ENCODE measurements at regions not wholly inside any gene's neighbourhood (a gene's known extent, or its start where the extent isn't known, plus 50 kb on each side); places are given as distances from the start of the nearest gene placed in this dataset.

DNA sequence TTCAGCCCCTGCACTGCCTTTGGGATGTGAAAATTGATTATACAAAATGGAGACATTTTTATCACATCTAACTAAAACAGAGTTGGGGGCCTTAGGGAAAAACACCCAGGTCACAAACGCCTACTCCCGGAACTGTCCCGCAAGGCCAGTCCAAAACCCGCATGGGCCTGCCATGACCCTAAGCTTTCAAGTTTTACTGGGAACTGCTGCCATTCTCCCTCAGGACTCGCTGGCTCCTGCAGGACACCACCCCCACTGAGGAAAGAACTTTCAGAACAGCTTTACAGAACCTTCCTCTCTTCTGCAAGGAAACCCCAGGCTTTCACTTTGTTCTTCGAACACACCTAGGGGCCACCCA is 320.4 kb upstream of the HS6ST1 start:
- BruUV-seq (replicated peaks), result no TSS peak
- no peaks in the 10 kb centered on the region for H3F3A ChIP-seq (ENCODE audit: low read length, unreplicated experiment)
- H3K9me3 ChIP-seq (ENCODE audit: low read length), result no peaks in the 10 kb centered on the region
- no peak overlapping the region for H3K9ac ChIP-seq (ENCODE audit: low read length)
- H2AFZ ChIP-seq (ENCODE audit: low read length), result no peak overlapping the region
- H3K79me2 ChIP-seq (ENCODE audit: low read length), result no peaks in the 10 kb centered on the region
- no peak overlapping the region for H3K27ac ChIP-seq (ENCODE audit: low read length)
- CTCF ChIA-PET, result no interaction called here
- intact Hi-C loops (cut with micrococcal nuclease), result no loop called here
- no peak for TF ChIP-seq EZH2phosphoT487 (IDR thresholded peaks at IDR 0.05; ENCODE audit: borderline replicate concordance, low read length)
- TF ChIP-seq EZH2 (IDR thresholded peaks at IDR 0.05; ENCODE audit: low read length, unreplicated experiment), result no peak
- TF ChIP-seq, protein P1, sequence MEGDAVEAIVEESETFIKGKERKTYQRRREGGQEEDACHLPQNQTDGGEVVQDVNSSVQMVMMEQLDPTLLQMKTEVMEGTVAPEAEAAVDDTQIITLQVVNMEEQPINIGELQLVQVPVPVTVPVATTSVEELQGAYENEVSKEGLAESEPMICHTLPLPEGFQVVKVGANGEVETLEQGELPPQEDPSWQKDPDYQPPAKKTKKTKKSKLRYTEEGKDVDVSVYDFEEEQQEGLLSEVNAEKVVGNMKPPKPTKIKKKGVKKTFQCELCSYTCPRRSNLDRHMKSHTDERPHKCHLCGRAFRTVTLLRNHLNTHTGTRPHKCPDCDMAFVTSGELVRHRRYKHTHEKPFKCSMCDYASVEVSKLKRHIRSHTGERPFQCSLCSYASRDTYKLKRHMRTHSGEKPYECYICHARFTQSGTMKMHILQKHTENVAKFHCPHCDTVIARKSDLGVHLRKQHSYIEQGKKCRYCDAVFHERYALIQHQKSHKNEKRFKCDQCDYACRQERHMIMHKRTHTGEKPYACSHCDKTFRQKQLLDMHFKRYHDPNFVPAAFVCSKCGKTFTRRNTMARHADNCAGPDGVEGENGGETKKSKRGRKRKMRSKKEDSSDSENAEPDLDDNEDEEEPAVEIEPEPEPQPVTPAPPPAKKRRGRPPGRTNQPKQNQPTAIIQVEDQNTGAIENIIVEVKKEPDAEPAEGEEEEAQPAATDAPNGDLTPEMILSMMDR (conservative IDR thresholded peaks at IDR 0.05; ENCODE audit: low read depth, low read length), result no peak
- H3K9me2 ChIP-seq (replicated peaks; ENCODE audit: low read length), result no peaks in the 10 kb centered on the region
- peaks cover 54% of the 10 kb centered on the region for H3K27me3 ChIP-seq (ENCODE audit: low read length)
- no peak overlapping the region for H3K4me2 ChIP-seq (ENCODE audit: low read length)
- H4K20me1 ChIP-seq (ENCODE audit: low read length), result no peaks in the 10 kb centered on the region
- POLR2A ChIA-PET (ENCODE audit: unreplicated experiment), result no interaction called here
- no peaks in the 10 kb centered on the region for H3K4me1 ChIP-seq (ENCODE audit: insufficient read depth, low read length)
- DNase-seq (no peak), ATAC-seq (no peak)
- H3K4me3 ChIP-seq (ENCODE audit: low read length), result no peak overlapping the region
- H3K36me3 ChIP-seq (ENCODE audit: low read depth, low read length), result no peaks in the 10 kb centered on the region

DNA sequence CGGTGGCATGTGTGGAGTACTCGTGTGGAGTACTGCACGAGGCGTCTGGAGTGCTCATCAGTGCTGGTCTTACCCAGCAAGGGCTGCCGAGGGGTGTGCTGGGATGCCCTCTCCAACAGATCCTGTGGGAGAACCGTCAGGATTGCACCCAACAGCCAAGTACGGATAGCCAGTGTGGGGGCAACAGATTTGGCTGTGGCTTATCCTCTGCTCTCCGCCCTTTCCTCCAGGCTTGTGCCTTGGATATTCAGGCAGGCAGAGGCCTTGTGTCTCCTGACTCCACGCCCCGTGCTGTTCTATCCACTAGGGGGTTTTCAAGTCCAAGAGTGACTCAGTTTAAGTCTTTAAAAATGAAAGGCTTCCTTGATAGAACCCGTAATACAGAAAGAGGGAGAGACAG is 321.0 kb upstream of the HS6ST1 start:
- Histone ChIP-seq H3K36me3 (ENCODE audit: low read depth, low read length) (no peaks in the 10 kb centered on the region), H3K27ac (ENCODE audit: low read length) (no peak overlapping the region), H3K4me3 (ENCODE audit: low read length) (no peak overlapping the region), H3K9me2 (replicated peaks; ENCODE audit: low read length) (no peaks in the 10 kb centered on the region), H2AFZ (ENCODE audit: low read length) (no peak overlapping the region), H3K9ac (ENCODE audit: low read length) (no peak overlapping the region), H3K4me1 (ENCODE audit: insufficient read depth, low read length) (no peaks in the 10 kb centered on the region), H3F3A (ENCODE audit: low read length, unreplicated experiment) (no peaks in the 10 kb centered on the region), H4K20me1 (ENCODE audit: low read length) (no peaks in the 10 kb centered on the region), H3K27me3 (ENCODE audit: low read length) (peaks cover 52% of the 10 kb centered on the region), H3K79me2 (ENCODE audit: low read length) (no peaks in the 10 kb centered on the region), H3K4me2 (ENCODE audit: low read length) (no peak overlapping the region), H3K9me3 (ENCODE audit: low read length) (no peaks in the 10 kb centered on the region)
- no TSS peak for BruUV-seq (replicated peaks)
- ChIA-PET POLR2A (ENCODE audit: unreplicated experiment) (no interaction called here), CTCF (no interaction called here)
- TF ChIP-seq, protein P1 (conservative IDR thresholded peaks at IDR 0.05; ENCODE audit: low read depth, low read length), result no peak
- TF ChIP-seq EZH2phosphoT487 (IDR thresholded peaks at IDR 0.05; ENCODE audit: borderline replicate concordance, low read length) (no peak), EZH2 (IDR thresholded peaks at IDR 0.05; ENCODE audit: low read length, unreplicated experiment) (no peak)
- intact Hi-C loops (cut with micrococcal nuclease), result no loop called here
- no peak for DNase-seq
- ATAC-seq, result no peak

DNA sequence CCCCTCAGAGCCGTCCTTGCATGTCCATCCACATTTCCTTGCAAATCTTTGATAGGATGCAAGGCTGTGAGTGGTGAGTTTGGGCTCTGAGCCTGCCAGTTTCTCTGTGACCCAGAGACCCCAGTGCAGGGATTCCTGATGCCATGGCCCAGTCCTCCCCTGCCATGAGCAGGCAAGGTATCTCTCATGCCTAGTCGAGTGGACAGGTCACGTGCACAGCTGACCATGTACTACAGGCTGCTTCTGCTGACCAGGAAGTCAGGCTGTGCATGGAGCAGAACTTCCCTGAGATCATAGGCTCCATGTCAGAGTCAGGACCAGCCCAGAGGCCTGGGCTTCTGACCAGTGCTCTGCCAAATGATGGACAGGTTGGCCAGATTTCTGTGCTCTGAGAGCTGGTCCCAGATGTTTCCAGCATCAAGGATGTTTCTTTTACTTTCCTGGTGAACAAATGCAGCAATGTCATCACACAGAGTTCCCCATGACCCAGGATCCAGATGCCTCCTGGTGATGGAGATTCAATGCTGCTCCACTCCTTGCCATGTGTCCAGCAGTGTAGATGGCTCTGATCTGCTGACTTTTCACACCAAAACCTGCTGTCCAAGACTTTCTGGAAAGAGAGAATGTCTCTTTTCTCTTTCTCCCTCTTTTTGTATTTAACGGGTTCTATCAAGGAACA is 321.6 kb upstream of the HS6ST1 start:
- no TSS peak for BruUV-seq (replicated peaks)
- Histone ChIP-seq H3K27ac (ENCODE audit: low read length) (no peak overlapping the region), H2AFZ (ENCODE audit: low read length) (no peak overlapping the region), H3K4me2 (ENCODE audit: low read length) (no peak overlapping the region), H4K20me1 (ENCODE audit: low read length) (no peaks in the 10 kb centered on the region), H3K4me1 (ENCODE audit: insufficient read depth, low read length) (no peaks in the 10 kb centered on the region), H3K9me2 (replicated peaks; ENCODE audit: low read length) (no peaks in the 10 kb centered on the region), H3F3A (ENCODE audit: low read length, unreplicated experiment) (no peaks in the 10 kb centered on the region), H3K79me2 (ENCODE audit: low read length) (no peaks in the 10 kb centered on the region), H3K9me3 (ENCODE audit: low read length) (no peaks in the 10 kb centered on the region), H3K36me3 (ENCODE audit: low read depth, low read length) (no peaks in the 10 kb centered on the region), H3K27me3 (ENCODE audit: low read length) (peaks cover 47% of the 10 kb centered on the region), H3K9ac (ENCODE audit: low read length) (no peak overlapping the region), H3K4me3 (ENCODE audit: low read length) (no peak overlapping the region)
- ChIA-PET POLR2A (ENCODE audit: unreplicated experiment) (no interaction called here), CTCF (no interaction called here)
- TF ChIP-seq EZH2phosphoT487 (IDR thresholded peaks at IDR 0.05; ENCODE audit: borderline replicate concordance, low read length) (no peak), EZH2 (IDR thresholded peaks at IDR 0.05; ENCODE audit: low read length, unreplicated experiment) (no peak)
- TF ChIP-seq, protein P1 (conservative IDR thresholded peaks at IDR 0.05; ENCODE audit: low read depth, low read length), result no peak
- ATAC-seq, result no peak
- no peak for DNase-seq
- intact Hi-C loops (cut with micrococcal nuclease), result no loop called here
